SK-N-SH (cell line): ENCODE measurements at regions not wholly inside any gene's neighbourhood (a gene's known extent, or its start where the extent isn't known, plus 50 kb on each side); places are given as distances from the start of the nearest gene placed in this dataset.

Source experiments
- CTCF ChIA-PET: fragments of 300-600, 350-600 bp; formaldehyde crosslinking; extraction: SDS; loops from one replicate; lab custom pipeline; 2021; lab: Yijun Ruan, JAX
- POLR2A ChIA-PET: fragments of 350-600 bp; sonication (Branson Sonifier 250); formaldehyde crosslinking; extraction: SDS; loops from one replicate; lab custom pipeline; 2020; ENCODE audit warnings: antibody characterized with exemption, inconsistent platforms; lab: Yijun Ruan, JAX
- DNase-seq: peaks from one replicate; pipeline ENCODE4 v3.0.0; 2012
- H2AFZ ChIP-seq: fragments of 200-600 bp; sonication (generic); 2 replicates; pipeline ENCODE4 v1.8.1; 2016; ENCODE audit warnings: antibody characterized with exemption, mild to moderate bottlenecking, low read depth
- H3F3A ChIP-seq: fragments of 200-600 bp; sonication (generic); replicated peaks from 2 replicates; pipeline ENCODE3; 2016; ENCODE audit warnings: antibody characterized with exemption, mild to moderate bottlenecking; ENCODE audit not compliant: insufficient read depth
- H3K27ac ChIP-seq, 2 experiments: fragments of 200-500 bp in 1 of 2; fragments of 200-600 bp in 1 of 2; sonication (Bioruptor generic) in 1 of 2; sonication (generic), shearing (Covaris generic) in 1 of 2; 2 replicates each; pipeline versions ENCODE4 v1.5.1 to v1.6.1; 2014 to 2016; ENCODE audit warnings: low read depth in 2 of 2, inconsistent platforms in 1 of 2, low read length in 1 of 2, mild to moderate bottlenecking in 1 of 2, mixed read lengths in 1 of 2
- H3K27me3 ChIP-seq: fragments of 200-600 bp; sonication (generic), shearing (Covaris generic); 2 replicates; pipeline ENCODE4 v1.6.1; 2016; ENCODE audit warnings: mixed run types; ENCODE audit not compliant: insufficient read depth
- H3K36me3 ChIP-seq, 2 experiments: fragments of 200-500 bp in 1 of 2; fragments of 200-600 bp in 1 of 2; sonication (Bioruptor generic) in 1 of 2; sonication (generic) in 1 of 2; replicated peaks in 1 of 2; 2 replicates each; pipeline versions ENCODE3 to v1.5.1; 2014 to 2016; ENCODE audit warnings: low read length in 1 of 2, mild to moderate bottlenecking in 1 of 2; ENCODE audit not compliant: insufficient read depth in 2 of 2, control insufficient read depth in 1 of 2
- H3K4me1 ChIP-seq, 2 experiments: fragments of 200-500 bp in 1 of 2; fragments of 200-600 bp in 1 of 2; sonication (Bioruptor generic) in 1 of 2; sonication (generic), shearing (Covaris generic) in 1 of 2; 2 replicates each; pipeline versions ENCODE4 v1.5.1 to v1.6.1; 2014 to 2016; ENCODE audit warnings: low read depth in 1 of 2, low read length in 1 of 2, mixed run types in 1 of 2; ENCODE audit not compliant: insufficient read depth in 2 of 2, control insufficient read depth in 1 of 2
- H3K4me2 ChIP-seq: fragments of 200-600 bp; sonication (generic), shearing (Covaris generic); 2 replicates; pipeline ENCODE4 v1.6.1; 2017; ENCODE audit warnings: mixed run types
- H3K4me3 ChIP-seq, 2 experiments: fragments of 200-500 bp in 1 of 2; fragments of 200-600 bp in 1 of 2; sonication (Bioruptor generic) in 1 of 2; sonication (generic), shearing (Covaris generic) in 1 of 2; 2 replicates each; pipeline versions ENCODE4 v1.5.1 to v1.8.1; 2014 to 2016; ENCODE audit warnings: low read depth in 2 of 2, inconsistent platforms in 1 of 2, low read length in 1 of 2, mild to moderate bottlenecking in 1 of 2, mixed read lengths in 1 of 2, moderate library complexity in 1 of 2
- H3K79me2 ChIP-seq: fragments of 200-600 bp; sonication (generic); 2 replicates; pipeline ENCODE4 v1.8.1; 2017; ENCODE audit warnings: mild to moderate bottlenecking; ENCODE audit not compliant: insufficient read depth
- H3K9ac ChIP-seq: fragments of 200-600 bp; sonication (generic); 2 replicates; pipeline ENCODE4 v1.6.1; 2017; ENCODE audit warnings: mixed run types
- H3K9me2 ChIP-seq: fragments of 200-600 bp; sonication (generic); 2 replicates; pipeline ENCODE4 v1.6.1; 2017; ENCODE audit warnings: mixed run types
- H3K9me3 ChIP-seq: fragments of 200-600 bp; sonication (generic); 2 replicates; pipeline ENCODE4 v1.6.1; 2017; ENCODE audit warnings: mixed run types, mild to moderate bottlenecking, moderate library complexity
- H4K20me1 ChIP-seq: fragments of 200-600 bp; sonication (generic); 2 replicates; pipeline ENCODE4 v1.6.1; 2017; ENCODE audit warnings: mild to moderate bottlenecking, mixed run types; ENCODE audit not compliant: insufficient read depth
- CHD2 ChIP-seq: fragments of 150-350 bp; IDR thresholded peaks from 2 replicates; pipeline ENCODE4 v1.6.1; 2018; ENCODE audit warnings: low read length; ENCODE audit not compliant: partially characterized antibody
- EP300 ChIP-seq, 2 experiments: IDR thresholded peaks; 2 replicates each; pipeline versions ENCODE4 v1.4.0 to v1.6.1; 2012; ENCODE audit warnings: borderline replicate concordance in 1 of 2, low read depth in 1 of 2, low read length in 1 of 2
- EZH2phosphoT487 ChIP-seq: fragments of 200-600 bp; sonication (generic); IDR thresholded peaks from 2 replicates; pipeline ENCODE4 v1.6.1; 2017; ENCODE audit warnings: low read depth, mixed run types, mild to moderate bottlenecking, antibody characterized with exemption, moderate library complexity, borderline replicate concordance
- FOXM1 ChIP-seq: IDR thresholded peaks from 2 replicates; pipeline ENCODE4 v1.4.0; 2012; ENCODE audit warnings: low read depth, mild to moderate bottlenecking
- GATA2 ChIP-seq: sonication (generic); formaldehyde crosslinking; IDR thresholded peaks from 2 replicates; pipeline ENCODE4 v1.5.0; 2020; ENCODE audit warnings: mild to moderate bottlenecking, missing genetic modification reagents
- MEF2A ChIP-seq: IDR thresholded peaks from 2 replicates; pipeline ENCODE4 v1.4.0; 2012; ENCODE audit warnings: low read depth, borderline replicate concordance
- NFIC ChIP-seq: IDR thresholded peaks from 2 replicates; pipeline ENCODE4 v1.4.0; 2012; ENCODE audit warnings: borderline replicate concordance
- RAD21 ChIP-seq: IDR thresholded peaks from 2 replicates; pipeline ENCODE4 v1.6.1; 2012; ENCODE audit warnings: mild to moderate bottlenecking, low read length
- RFX5 ChIP-seq: IDR thresholded peaks from 2 replicates; pipeline ENCODE4 v1.6.1; 2012; ENCODE audit warnings: mild to moderate bottlenecking, improper control_type of control experiment, low read length
- RXRA ChIP-seq: IDR thresholded peaks from 2 replicates; pipeline ENCODE4 v1.4.0; 2012; ENCODE audit warnings: low read depth, mild to moderate bottlenecking, borderline replicate concordance
- SIN3A ChIP-seq: IDR thresholded peaks from 2 replicates; pipeline ENCODE4 v1.6.1; 2012; ENCODE audit warnings: low read depth, mild to moderate bottlenecking, low read length, moderate library complexity, borderline replicate concordance
- TCF12 ChIP-seq: IDR thresholded peaks from 2 replicates; pipeline ENCODE4 v1.4.0; 2012
- TEAD4 ChIP-seq: IDR thresholded peaks from 2 replicates; pipeline ENCODE4 v1.4.0; 2012; ENCODE audit warnings: mild to moderate bottlenecking, borderline replicate concordance; ENCODE audit not compliant: insufficient read depth
- YY1 ChIP-seq: IDR thresholded peaks from 2 replicates; pipeline ENCODE4 v1.4.0; 2012; ENCODE audit warnings: low read depth, mild to moderate bottlenecking
- WGBS: methylation state at CpG from one replicate; pipeline ENCODE4 v1.1.6; 2017; ENCODE audit warnings: low lambda C conversion rate; 5-methylcytosine and 5-hydroxymethylcytosine counted together
- TF ChIP-seq, protein P1 (sequence below): fragments of 150-350 bp; IDR thresholded peaks from 2 replicates; pipeline ENCODE4 v1.6.1; 2017; ENCODE audit warnings: antibody characterized with exemption, low read length, low read depth, borderline replicate concordance
- TF ChIP-seq, protein P2 (sequence below): IDR thresholded peaks from 2 replicates; pipeline ENCODE4 v1.4.0; 2012; ENCODE audit warnings: low read depth, borderline replicate concordance

DNA sequence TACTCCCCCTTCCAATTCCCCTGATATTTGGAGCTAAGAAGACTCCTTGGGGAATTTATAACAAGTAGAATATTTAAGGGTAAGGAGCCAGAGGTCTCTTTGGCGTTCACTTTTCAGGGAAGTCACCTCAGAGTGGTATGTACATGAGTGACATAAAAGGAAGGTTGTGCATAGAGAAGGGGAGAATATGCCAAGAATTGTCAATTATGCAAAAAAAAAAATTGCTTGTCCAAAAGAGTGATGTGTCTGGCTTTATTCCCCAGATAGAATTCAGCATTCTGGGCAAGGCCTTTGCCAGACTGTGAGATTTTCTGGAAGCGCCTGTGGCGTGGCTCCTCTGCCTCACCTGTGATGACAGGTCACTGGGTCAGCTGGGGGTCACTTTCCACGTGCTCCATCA lies 170.2 kb downstream of the MIAT start:
- Histone ChIP-seq H4K20me1 (no peaks in the 10 kb centered on the region), H3K36me3 (no peaks in the 10 kb centered on the region), H3K79me2 (no peaks in the 10 kb centered on the region), H3K27ac (no peak overlapping the region), H3K9me3 (no peaks in the 10 kb centered on the region), H3K27me3 (no peaks in the 10 kb centered on the region), H3F3A (no peaks in the 10 kb centered on the region), H3K9ac (no peak overlapping the region), H3K4me3 (no peak overlapping the region), H3K4me1 (peaks cover 0 to 9% of the 10 kb centered on the region in 2 experiments; a peak in 2 of 4 replicates), H3K4me2 (no peak overlapping the region), H3K9me2 (no peaks in the 10 kb centered on the region), H2AFZ (no peak overlapping the region)
- ChIA-PET CTCF (interaction anchor here (1.0 to 3.2 kb wide), 2 partner anchors 16 to 71 kb away, joined by 4 to 10 read pairs; no protein-coding TSS in a partner anchor), POLR2A (no interaction called here)
- 86% methylated on average over 3 of the region's 4 CpGs for WGBS
- no peak for DNase-seq
- TF ChIP-seq, protein P1, sequence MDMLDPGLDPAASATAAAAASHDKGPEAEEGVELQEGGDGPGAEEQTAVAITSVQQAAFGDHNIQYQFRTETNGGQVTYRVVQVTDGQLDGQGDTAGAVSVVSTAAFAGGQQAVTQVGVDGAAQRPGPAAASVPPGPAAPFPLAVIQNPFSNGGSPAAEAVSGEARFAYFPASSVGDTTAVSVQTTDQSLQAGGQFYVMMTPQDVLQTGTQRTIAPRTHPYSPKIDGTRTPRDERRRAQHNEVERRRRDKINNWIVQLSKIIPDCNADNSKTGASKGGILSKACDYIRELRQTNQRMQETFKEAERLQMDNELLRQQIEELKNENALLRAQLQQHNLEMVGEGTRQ: no peak
- no peak for TF ChIP-seq GATA2 (CRISPR knock-in tag)
- TF ChIP-seq TCF12: no peak
- TF ChIP-seq SIN3A: no peak
- no peak for TF ChIP-seq YY1
- no peak for TF ChIP-seq EZH2phosphoT487
- TF ChIP-seq EP300 (IDR thresholded peaks at IDR 0.05; ENCODE audit: borderline replicate concordance in 1 of 2, low read depth in 1 of 2, low read length in 1 of 2): no peak

DNA sequence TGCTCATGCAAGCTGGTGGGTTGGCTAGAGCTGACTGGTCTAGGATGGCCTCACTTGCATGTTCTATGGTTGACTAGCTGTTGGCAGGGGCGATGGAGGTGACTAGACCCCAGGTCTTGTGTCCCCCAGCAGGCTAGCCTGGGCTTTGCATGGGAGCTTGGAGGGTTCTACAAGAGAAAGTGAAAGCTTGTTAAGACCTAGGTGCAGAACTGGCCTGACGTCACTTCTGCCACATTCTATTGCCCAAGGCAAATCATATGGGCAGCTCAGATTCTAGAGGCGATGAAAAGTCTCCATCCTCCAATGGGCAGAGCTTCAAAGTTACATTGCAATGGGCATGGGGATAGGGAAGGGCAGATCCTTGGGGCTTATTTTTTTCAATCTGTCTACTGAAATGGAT lies 170.9 kb downstream of the MIAT start:
- ChIA-PET POLR2A (interaction anchor here (1.1 kb wide), 1 partner anchor 63 kb away, joined by 3 read pairs; no protein-coding TSS in a partner anchor), CTCF (interaction anchor here (1.0 to 3.2 kb wide), 2 partner anchors 17 to 72 kb away, joined by 4 to 10 read pairs; no protein-coding TSS in a partner anchor)
- WGBS: 56% methylated on average over 2 of the region's 3 CpGs
- Histone ChIP-seq H3K4me1 (peaks cover 0 to 9% of the 10 kb centered on the region in 2 experiments; a peak in 2 of 4 replicates), H3K79me2 (no peaks in the 10 kb centered on the region), H3K27ac (no peak overlapping the region), H3K27me3 (no peaks in the 10 kb centered on the region), H3K36me3 (no peaks in the 10 kb centered on the region), H3K9me3 (no peaks in the 10 kb centered on the region), H2AFZ (no peak overlapping the region), H3K4me2 (no peak overlapping the region)
- DNase-seq: no peak
- TF ChIP-seq EP300 (IDR thresholded peaks at IDR 0.05; ENCODE audit: borderline replicate concordance in 1 of 2, low read depth in 1 of 2, low read length in 1 of 2): no peak
- TF ChIP-seq RFX5: no peak
- no peak for TF ChIP-seq CHD2
- TF ChIP-seq RAD21: no peak
- no peak for TF ChIP-seq TEAD4
- TF ChIP-seq SIN3A: no peak
- no peak for TF ChIP-seq RXRA
- TF ChIP-seq, all 33 proteins: peak for 0
- Histone ChIP-seq H3K9me2 (no peaks in the 10 kb centered on the region), H3K9ac (no peak overlapping the region), H3F3A (no peaks in the 10 kb centered on the region), H3K4me3 (no peak overlapping the region), H4K20me1 (no peaks in the 10 kb centered on the region)

DNA sequence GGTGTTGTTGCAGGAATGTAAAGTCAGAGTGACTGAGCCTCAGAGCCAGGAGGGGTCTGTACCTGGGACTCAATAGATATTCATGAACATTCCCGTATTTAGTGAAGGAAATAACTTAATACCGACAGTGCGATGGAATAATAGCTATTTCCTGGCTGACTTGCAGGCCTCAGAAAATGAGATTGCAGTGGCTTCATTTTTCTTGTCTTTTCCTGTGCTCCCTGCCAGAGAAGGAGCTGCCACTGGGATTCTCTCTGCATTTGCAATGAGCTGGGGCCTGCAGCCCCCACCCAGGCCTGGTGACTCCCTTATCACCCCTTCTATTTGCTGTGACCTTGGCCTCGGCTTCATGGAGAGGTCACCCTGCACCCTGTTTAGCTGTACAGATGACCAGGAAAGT lies 173.4 kb downstream of the MIAT start:
- POLR2A ChIA-PET: no interaction called here
- CTCF ChIA-PET: interaction anchor here (1.0 to 2.0 kb wide), 2 partner anchors 9 to 74 kb away, joined by 5 read pairs; no protein-coding TSS in a partner anchor

More for the DNA sequence above, 173.4 kb downstream of the MIAT start:
- Histone ChIP-seq H3K79me2 (no peaks in the 10 kb centered on the region), H3K9me2 (no peaks in the 10 kb centered on the region), H3K9ac (no peak overlapping the region), H3K4me2 (no peak overlapping the region), H3K36me3 (no peaks in the 10 kb centered on the region), H3K4me1 (peaks cover 0 to 9% of the 10 kb centered on the region in 2 experiments; a peak in 2 of 4 replicates), H3K27ac (no peak overlapping the region), H4K20me1 (no peaks in the 10 kb centered on the region), H3K9me3 (no peaks in the 10 kb centered on the region), H3K27me3 (no peaks in the 10 kb centered on the region), H2AFZ (no peak overlapping the region), H3K4me3 (no peak overlapping the region), H3F3A (no peaks in the 10 kb centered on the region)
- TF ChIP-seq, protein P2, sequence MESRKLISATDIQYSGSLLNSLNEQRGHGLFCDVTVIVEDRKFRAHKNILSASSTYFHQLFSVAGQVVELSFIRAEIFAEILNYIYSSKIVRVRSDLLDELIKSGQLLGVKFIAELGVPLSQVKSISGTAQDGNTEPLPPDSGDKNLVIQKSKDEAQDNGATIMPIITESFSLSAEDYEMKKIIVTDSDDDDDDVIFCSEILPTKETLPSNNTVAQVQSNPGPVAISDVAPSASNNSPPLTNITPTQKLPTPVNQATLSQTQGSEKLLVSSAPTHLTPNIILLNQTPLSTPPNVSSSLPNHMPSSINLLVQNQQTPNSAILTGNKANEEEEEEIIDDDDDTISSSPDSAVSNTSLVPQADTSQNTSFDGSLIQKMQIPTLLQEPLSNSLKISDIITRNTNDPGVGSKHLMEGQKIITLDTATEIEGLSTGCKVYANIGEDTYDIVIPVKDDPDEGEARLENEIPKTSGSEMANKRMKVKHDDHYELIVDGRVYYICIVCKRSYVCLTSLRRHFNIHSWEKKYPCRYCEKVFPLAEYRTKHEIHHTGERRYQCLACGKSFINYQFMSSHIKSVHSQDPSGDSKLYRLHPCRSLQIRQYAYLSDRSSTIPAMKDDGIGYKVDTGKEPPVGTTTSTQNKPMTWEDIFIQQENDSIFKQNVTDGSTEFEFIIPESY: no peak
- TF ChIP-seq CHD2: no peak
- TF ChIP-seq GATA2 (CRISPR knock-in tag): no peak
- no peak for TF ChIP-seq MEF2A
- TF ChIP-seq NFIC: no peak
- TF ChIP-seq FOXM1: no peak
- whole genome bisulfite sequencing: 68% methylated on average over 4 of the region's 4 CpGs
- DNase-seq: no peak
